ENCODE measurements at regions not wholly inside any gene's neighbourhood (a gene's known extent, or its start where the extent isn't known, plus 50 kb on each side); places are given as distances from the start of the nearest gene placed in this dataset.
A peak's percentile ranks its signal among the peaks of the same experiment; 100 is the strongest.

DNA sequence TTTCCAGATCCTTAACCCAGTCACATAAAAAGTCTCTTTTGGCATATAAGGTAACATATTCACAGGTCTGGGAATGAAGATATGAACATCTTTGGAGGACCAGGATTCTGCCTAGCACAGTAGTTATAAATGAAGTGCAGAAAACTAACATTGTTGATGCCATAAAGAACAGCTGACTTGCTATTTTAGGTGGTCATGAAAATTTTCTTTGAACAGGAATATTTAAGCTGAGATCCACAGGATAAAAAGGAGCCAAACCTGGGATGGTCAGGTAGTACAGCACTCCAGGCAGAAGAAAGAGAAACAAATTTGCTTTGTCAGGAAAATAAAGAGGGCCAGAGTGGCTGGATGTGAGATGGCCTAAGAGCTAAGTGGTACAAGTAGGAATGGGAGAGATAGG, 80.0 kb downstream of the CENPW start:
- DNase-seq: no peak

DNA sequence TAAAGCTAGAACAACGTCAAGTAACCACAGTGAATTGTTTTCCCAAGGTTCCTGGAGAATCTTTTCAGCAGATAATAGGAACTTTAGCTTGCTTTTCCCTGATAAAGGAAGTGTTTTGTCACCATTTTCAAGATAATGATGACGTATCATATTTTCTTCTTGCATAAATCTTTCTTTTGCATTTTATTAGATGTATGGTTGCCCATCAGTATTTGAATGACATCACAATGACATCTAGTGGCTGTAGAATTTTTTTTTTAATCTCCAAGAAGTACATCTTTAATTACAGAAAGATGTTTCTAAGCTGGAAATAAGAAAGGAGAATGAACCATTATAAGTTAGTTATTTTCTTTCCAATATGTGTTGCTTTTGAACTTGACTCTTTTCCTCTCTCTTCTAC, 83.0 kb downstream of the CENPW start:
- DNase-seq: no peak

DNA sequence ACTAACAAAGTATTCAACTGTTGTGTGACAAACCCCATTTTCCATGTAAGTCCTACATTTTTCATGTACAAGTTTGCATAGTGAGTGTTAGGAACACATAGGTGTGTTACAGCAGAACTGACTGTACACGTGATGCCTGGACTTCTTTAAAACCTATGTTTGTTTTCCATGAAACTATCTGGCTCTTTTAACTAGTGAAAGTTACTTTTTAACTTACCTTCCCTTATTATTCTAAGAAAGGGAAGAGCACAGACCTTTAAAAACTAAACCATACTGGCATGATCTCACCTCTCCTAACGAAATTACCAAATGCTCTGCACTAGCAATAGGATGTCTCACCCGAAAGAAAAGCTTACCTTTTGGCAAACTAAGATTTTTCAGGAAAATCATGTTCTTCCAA, 87.8 kb downstream of the CENPW start:
- DNase-seq: no peak

DNA sequence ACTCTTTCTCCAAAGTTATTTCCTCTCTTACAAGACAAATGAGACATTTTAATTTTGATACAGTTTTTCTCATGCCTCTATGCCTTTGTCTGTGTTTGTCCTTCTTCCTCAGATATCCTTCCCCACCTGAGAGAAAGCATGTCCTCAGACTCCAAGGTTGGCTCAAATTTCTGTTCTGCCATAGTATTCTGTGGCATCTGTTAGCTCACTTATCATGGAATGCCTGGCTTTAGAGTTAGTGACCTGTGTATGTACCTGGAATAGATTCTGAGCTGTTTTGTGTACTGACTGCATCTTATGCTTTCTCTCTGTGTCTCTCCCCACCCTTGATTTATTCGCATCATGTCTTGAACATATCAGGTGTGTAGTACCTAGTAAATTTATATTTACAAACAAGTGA, 90.0 kb downstream of the CENPW start:
- no peak for DNase-seq

DNA sequence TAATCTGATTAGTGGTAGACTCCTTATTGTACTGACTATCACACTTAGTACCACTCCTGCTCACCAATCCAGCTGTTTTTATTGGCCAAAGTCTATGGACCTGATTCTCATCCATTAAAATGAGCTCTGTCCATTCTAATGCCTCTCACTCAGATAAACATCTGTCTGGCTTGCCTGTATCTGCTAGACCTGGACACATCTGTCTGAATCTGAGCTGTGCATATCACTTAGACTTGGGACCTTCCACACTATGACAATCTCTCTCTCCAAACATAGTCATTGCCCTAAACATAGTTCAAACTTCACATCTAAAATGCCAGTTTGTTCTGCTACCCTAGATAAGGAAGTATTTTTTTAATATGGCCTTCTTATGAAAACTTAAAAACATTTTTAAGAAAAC, 92.6 kb downstream of the CENPW start:
- DNase-seq: no peak

DNA sequence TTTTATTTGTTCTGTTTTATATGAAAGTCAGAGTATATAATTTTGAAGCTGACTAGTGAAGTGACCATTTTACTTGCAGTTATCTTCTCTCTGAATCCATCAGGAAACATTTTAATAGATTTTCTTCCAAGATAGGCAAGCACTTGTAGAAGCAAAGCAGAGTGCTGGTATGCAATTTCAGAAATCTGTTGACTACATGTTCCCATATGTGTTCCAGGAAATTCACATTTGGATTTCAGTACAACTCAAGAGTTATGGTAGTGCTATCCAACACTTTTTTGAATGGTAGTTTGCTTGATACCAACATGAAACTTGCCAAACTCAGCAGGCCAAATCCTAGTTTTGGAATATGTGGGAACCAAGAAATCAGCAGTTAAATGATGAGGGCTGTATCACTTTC, 94.0 kb downstream of the CENPW start:
- no peak for DNase-seq

DNA sequence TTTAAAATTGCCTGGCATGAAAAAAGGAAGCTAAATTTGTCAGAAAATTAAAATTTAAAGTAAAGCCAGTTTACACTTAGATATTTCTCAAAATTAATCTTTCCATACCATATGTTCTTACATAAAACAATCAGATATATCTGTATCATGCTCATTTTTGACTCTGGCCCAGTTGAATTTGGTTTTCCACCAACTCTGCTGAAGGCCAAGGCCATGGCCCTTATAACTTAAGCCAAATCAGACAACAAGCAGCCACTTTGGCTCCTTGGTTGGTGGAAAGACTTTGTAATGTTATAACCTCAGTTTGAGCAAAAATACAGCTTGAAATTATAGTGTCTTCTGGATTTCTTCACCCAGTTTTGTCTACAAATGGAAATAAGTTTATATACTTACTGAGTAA, 97.3 kb downstream of the CENPW start:
- DNase-seq: no peak

DNA sequence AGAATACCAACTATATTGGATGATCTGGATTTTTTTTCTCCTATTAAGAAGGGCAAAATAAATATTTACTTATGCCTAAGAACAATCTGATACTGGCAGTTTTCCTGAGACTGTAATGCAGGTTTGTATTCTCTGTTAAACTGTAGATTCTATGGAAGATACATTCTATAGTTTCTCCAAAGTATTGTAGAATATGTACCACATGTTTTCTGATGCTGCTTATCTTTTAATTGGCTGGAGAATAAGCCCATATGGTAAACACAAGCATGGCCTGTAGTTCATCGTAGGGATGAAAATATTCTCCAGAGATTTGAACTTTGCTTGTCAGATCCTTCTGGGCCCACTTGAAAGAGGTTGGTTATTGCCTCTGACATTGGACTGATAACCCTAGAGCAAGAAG, 99.1 kb downstream of the CENPW start:
- DNase-seq: no peak

DNA sequence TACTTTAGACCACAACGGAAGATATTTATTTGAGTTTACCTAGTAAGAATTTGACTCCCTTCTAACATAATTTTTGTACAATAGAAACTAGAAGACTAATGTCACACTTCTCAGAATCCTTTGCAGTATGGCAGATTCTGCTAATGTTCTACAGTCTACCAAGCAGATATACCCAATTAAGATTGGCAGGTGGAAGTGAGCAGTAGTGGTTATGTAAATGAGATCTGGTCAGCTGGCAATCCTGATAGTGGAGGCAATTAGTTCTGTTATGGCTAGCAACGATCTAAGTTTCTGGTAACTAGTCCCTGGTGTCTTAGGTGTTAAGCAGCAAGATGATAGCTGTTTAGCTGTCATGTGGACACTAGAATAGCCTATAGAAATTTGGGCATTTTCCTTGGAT, 101.0 kb downstream of the CENPW start:
- DNase-seq: no peak

DNA sequence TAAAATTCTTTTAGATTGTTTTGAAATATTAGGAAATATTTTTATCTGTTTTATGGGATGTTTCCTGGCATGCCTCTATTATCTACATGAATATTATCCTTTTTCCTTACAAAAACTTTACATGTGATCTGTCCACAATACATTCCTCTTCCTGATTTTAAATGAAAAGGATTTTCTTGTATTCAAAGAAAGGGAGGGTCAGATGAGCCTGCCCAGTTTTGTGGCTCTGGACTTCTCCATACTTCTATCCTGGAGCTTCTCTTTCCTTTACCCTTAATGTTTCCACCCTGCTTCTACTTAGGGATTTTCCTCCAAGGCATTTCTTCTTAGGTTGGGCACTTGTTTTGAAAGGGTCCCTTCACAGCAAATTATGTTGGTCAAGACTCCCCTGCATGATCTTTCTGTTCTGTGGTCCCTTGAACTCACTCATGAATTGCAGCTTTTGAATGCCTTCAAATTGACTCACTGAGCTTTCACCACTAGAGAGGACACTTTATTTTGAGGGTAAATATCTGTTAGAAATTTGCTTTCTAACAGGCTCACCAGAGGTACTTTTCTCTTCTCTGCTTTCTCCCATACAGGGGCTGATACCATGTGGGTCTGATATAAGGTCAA, 104.9 kb downstream of the CENPW start:
- DNase-seq: peak; percentile 41

DNA sequence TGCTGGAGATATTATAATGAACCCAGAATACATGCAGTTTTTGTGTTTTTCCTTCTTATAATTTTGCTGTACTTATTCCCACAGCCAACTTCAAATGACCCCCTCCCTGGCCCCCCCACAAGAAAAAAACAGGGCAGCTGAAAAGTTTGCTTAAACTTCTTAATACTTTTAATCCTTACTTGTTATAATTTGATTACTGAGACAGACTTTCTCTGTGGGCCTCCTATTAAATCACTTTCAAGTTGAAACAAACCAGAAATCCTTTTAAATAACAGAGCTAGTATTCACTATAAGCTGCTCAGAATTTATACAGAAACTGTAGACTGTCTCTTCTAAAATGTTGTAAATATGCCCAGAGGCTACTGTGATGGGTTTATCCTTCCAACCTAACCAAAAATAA, 106.3 kb downstream of the CENPW start:
- no peak for DNase-seq

DNA sequence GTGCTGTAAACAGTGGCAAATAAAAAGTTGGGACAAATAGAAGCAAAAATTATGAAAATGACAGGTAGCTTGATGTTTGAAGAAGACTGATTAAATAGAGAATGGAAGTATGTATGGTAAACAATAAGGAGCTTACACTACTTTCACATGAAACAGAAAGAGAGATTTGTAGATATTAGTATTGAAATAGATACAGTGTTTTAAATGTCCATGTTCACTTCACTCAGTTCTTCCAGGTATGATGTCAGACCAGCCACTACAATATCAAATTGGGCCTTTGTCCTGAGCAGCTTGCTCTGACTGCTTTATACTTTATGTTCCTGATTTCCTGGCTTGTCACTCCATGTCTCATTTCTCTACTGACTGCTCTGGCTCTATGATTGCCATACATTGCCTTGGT, 107.5 kb downstream of the CENPW start:
- no peak for DNase-seq

DNA sequence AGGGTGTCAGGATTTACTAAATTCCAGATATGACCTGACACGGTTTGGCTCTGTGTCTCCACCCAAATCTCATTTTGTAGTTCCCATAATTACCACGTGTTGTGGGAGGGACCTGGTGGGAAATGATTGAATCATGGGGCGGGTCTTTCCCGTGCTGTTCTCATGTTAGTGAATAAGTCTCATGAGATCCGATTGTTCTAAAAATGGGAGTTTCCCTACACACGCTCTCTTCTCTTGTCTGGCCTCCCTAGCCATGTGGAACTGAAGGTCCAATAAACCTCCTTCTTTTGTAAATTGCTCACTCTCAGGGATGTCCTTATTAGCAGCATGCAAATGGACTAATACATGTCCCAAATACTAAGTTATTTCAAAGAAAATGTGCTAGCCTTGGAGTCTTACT, 121.1 kb downstream of the CENPW start:
- DNase-seq: no peak

DNA sequence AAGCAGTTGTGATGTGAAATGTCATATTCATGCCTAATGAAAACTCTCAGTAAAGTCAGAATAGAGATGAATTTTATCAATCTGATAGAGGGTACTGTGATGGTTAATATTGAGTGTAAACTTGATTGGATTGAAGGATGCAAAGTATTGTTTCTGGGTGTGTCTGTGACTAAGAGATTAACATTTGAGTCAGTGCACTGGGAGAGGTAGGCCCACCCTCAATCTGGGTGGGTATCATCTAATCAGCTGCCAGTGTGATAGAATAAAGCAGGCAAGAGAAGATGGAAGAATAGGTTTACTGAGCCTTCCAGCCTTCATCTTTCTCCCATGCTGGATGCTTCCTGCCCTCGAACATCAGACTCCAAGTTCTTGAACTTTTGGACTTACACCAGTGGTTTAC, 124.3 kb downstream of the CENPW start:
- no peak for DNase-seq

DNA sequence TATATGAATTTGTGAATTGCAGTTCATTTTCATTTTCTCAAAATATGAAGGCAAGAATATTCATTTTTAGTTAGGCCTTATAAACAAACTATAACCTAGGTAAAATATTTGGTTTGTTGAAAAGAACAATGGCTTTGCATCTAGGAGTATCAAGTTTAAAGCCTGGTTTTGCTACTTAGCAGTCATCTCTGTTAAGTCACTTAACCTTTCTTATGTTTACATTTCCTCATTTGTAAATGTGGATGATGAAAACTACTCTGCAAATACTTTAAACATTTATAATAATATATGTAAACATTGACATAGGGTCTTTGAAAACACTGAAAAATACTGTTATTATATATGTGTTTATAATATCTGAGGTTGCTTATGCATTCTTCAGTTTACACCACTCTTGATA, 135.5 kb downstream of the CENPW start:
- DNase-seq: no peak

DNA sequence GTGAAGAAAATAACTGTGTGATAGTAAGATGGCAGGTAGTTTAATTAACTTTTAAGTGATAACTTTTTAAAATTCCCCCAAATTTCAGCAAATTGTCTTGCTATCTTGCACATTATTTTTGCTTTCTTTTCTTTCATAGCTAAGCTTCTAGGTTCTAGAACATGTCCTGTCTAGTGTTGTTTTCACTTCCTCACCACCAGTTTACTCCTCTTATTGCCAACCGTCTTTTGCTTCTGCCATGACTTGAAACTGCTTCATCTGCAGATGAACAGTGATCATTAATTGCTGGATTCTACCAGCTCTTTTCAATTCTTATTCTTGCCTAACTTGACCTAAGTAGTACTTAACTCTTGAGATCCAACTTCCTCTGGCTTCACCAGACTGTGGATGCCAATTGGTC, 137.8 kb downstream of the CENPW start:
- DNase-seq: no peak

DNA sequence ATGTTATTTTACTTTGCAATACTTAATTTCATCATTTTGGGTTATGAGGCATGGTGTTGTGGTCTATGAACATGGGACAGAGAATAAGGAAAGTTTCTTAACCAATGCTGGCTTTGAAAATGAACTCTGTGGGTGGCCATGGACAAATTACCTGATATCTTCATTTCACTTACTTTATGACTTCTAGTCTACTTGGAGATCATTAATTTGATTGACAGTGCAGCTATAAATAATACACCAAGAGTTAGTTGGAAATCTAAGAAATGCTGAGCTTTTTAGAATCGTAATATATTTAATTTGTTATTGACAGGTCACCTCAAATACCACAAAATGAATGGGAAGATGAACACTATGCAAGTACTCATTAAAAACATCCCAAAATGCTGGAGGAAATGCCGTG, 140.4 kb downstream of the CENPW start:
- DNase-seq: no peak

DNA sequence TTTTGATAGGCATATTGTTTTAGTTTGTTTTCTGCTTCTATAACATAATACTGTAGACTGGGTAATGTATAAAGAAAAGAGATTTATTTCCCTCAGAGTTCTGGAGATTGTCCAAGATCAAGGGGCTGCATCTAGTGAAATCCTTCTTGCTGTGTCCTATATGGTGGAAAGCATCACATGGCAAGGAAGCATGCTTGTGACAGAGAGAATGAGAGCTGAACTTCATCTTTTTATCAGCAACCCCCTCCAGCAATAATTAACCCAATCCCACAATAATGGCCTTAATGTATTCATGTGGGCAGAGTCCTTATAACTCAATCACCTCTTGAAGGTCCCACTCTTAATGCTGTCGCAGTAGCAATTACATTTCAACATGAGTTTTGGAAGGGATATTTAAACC, 141.4 kb downstream of the CENPW start:
- DNase-seq: no peak

DNA sequence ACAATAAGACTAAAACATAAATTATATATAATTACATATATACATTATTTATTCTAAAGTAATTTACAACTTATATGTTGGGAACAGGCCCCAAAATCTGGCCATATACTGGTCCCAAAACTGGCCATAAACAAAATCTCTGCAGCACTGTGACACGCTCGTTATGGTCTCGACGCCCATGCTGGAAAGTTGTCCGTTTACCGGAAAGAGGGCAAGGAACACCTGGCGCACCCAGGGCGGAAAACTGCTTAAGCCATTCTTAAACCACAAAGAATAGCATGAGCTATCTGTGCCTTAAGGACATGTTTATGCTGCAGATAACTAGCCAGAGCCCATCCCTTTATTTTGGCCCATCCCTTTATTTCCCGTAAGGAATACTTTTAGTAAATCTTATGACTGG, 164.9 kb downstream of the CENPW start:
- DNase-seq: no peak

DNA sequence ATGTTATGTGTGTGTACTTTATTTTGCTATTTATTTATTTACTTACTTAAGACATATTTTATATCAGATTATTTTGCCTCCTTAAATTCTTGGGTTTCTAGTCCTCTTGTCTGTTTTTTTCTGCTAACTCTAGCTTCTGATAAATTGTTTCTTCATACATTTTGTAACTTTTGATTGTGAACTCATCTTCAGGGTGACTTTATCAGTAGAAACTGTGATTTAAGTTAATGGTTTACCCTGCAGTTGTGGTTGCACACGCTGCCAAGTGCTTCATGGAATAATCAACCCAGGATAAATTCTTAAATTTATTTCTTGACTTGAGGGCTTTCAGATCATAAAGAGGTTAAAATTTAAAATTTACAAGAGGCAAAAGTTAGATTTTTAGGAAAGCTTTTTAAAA, 173.3 kb downstream of the CENPW start:
- no peak for DNase-seq

DNA sequence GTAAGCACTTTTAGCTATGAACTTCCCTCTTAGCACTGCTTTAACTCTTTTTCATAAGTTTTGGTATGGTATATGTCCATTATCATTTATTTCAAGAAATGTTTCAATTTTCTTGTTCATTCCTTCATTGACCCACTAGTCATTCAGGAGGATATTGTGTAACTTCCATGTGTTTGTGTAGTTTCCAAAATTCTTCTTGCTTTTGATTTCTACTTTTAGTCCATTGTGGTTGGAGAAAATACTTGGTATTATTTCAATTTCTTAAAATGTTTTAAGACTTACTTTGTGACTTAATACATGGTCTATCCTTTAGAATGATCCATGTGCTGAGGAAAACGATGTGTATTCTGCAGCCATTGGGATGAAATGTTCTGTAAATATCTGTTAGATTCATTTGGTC, 176.5 kb downstream of the CENPW start:
- DNase-seq: peak; percentile 30

DNA sequence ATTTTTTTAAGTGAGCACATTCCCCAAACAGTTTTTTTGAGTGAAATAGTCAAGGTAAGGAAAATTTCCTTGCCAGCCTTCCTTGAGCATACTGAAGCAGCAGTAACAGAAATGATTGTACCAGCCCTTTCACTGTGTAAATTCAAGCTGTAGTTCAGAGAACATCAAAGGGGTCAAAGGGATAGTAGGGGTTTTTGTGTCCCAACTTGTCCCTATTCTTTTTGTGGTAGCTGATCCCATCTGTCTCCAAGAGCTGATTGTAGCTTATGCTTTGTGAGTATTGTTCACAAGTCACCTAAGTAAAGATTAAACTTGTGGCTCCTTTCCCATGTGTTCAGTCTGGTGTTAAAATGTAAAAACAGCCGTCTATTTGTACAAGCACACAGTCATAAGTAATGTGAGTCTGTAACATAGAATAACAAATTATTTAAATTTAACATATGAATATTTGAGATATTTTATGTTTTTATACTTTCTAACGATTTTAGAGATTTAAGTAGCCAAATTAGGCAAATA, 185.0 kb downstream of the CENPW start:
- no peak for DNase-seq

DNA sequence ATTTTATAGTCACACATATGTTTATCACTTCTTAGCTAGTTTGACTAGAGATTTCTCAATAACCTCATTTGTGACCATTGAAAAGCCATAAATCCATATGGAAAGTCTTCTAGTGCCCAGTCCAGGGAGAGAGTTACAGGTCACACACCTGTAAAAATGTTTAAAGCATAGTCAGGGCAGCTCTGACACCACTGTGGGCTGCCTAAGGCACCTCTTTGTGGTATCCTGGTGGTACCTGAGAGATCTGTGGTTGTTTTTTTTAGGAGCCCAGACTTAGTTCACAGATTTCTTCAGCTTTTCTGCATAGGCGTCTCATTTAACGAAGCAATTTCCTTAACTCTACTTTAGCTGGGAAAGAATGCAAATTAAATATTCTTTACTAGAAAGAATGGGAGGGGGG, 186.6 kb downstream of the CENPW start:
- DNase-seq: no peak

DNA sequence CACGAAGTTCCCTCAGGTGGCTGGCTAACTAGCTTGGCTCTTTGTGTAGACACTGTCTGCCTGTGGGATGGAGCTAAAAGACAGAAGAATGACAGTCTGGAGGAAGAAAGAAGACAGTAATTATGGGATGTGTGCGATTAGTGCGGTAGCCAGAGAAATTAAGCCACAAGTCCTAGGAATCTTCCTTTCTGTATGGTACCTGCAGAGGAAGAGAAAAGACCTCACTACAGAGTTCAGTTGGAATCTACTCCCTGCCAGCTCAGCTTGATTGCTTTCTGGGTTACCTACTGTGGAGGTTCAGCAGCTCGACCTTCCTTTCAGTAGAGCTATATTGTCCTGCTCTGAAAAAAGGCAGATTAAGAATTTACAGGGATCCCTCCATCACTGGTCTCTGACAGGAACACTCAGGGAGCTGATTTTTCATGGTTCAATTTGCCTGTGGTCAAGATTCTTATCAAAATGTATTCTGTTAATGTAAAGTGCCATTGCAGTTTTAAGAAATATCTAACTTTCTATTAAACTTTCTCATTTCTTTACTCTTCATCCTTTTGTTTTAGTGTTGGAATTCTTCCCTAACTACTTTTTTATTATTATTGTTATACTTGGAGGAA, 187.2 kb downstream of the CENPW start:
- no peak for DNase-seq

DNA sequence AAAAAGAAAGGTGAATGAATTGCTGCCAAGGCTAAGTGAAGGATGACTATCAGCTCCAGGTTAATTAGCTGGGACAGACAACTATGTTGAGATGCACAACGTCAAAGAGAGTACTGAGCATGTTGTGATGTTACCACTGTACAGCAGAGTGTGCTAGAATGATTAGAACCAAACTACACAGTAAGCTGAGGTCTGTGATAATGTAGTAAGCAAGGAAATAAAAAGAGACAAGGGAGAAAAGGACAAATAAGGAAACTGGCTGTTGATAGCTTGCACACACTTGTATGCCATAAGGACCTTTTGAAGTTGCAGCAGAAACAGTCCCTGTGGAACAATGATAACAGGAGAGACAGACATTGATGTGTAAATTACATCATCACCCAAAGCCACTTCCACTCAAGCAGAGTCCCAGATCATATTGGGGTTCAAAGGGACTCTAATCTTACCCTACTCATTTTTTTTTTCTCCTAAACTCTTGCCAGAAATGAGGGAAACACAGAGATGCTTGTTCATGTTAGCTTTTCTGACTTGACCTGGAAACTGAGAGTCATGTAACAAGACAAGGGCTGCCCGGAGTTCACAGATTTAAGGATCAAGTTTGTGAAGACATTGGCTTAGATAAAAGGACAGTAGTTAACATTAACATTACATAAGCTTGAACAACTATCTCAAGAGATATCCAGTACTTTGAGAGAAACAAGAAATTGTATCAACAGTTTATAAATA, 189.9 kb downstream of the CENPW start:
- peak; percentile 22 for DNase-seq
